ENCODE measurements at regions not wholly inside any gene's neighbourhood (a gene's known extent, or its start where the extent isn't known, plus 50 kb on each side); places are given as distances from the start of the nearest gene placed in this dataset.

- H3K4me3 ChIP-seq (ENCODE audit: low read depth, low read length, poor library complexity, severe bottlenecking): no peak overlapping the region
- no peak overlapping the region for H3K27ac ChIP-seq (ENCODE audit: low read depth, low read length, poor library complexity, severe bottlenecking)
- H3F3A ChIP-seq (ENCODE audit: insufficient read depth, low read length): no peaks in the 10 kb centered on the region
- H3K79me2 ChIP-seq (ENCODE audit: insufficient read depth, low read length): no peaks in the 10 kb centered on the region
- H3K4me1 ChIP-seq (ENCODE audit: insufficient read depth, low read length, severe bottlenecking): no peaks in the 10 kb centered on the region
- H4K20me1 ChIP-seq (ENCODE audit: insufficient read depth, low read length): no peaks in the 10 kb centered on the region
- H3K36me3 ChIP-seq (ENCODE audit: insufficient read depth, low read length): no peaks in the 10 kb centered on the region
- no peaks in the 10 kb centered on the region for H3K9me2 ChIP-seq (ENCODE audit: low read depth, low read length)
- TF ChIP-seq, protein P1, sequence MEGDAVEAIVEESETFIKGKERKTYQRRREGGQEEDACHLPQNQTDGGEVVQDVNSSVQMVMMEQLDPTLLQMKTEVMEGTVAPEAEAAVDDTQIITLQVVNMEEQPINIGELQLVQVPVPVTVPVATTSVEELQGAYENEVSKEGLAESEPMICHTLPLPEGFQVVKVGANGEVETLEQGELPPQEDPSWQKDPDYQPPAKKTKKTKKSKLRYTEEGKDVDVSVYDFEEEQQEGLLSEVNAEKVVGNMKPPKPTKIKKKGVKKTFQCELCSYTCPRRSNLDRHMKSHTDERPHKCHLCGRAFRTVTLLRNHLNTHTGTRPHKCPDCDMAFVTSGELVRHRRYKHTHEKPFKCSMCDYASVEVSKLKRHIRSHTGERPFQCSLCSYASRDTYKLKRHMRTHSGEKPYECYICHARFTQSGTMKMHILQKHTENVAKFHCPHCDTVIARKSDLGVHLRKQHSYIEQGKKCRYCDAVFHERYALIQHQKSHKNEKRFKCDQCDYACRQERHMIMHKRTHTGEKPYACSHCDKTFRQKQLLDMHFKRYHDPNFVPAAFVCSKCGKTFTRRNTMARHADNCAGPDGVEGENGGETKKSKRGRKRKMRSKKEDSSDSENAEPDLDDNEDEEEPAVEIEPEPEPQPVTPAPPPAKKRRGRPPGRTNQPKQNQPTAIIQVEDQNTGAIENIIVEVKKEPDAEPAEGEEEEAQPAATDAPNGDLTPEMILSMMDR (IDR thresholded peaks at IDR 0.05; ENCODE audit: low read length): no peak
- TF ChIP-seq EZH2 (IDR thresholded peaks at IDR 0.05; ENCODE audit: borderline replicate concordance, low read length): no peak
- no peaks in the 10 kb centered on the region for H3K9me3 ChIP-seq (ENCODE audit: low read length)
- no peaks in the 10 kb centered on the region for H3K27me3 ChIP-seq (ENCODE audit: insufficient read depth, low read length)
- no peak overlapping the region for H2AFZ ChIP-seq (ENCODE audit: low read length)
- H3K4me2 ChIP-seq (ENCODE audit: low read length): no peak overlapping the region
- H3K9ac ChIP-seq (ENCODE audit: low read length): no peak overlapping the region
These were observed 319.3 kb upstream of the B3GAT1 start for GRCh38 chr11:134731213-134731961.

DNA sequence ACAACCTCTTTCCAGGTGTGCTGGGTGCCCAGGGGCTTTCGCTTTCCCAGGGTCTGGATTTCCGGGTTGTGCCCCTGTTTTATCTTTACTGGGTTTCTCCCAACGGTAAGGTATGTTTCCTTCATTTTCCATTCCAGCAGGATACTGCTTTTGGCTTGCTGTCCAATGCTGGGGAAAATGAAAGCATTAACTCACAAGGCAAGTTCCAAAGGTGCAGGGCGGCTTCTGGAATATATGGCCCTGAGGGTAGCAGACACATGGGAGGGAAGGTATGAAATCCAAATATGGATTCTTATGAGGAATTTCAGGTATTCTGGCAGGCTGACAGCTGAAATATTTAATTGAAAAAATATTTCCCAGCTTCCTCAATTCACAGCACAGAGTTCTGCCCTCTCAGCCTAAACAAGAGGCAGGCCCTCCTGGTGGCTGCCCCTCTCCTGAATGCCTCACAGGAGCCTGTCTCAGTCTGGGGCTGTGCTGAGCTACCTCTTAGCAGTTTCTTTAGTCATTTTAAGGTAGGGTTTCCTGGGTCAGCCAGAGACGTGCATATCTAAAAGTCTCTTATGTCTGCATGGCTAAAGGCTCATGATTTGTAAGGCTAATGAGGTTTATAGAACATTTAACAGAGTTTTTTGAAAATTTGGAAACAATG is 318.6 kb upstream of the B3GAT1 start:
- H3K9me2 ChIP-seq (ENCODE audit: low read depth, low read length): no peaks in the 10 kb centered on the region
- H3K9me3 ChIP-seq (ENCODE audit: low read length): no peaks in the 10 kb centered on the region
- H3K4me2 ChIP-seq (ENCODE audit: low read length): no peak overlapping the region
- H3K79me2 ChIP-seq (ENCODE audit: insufficient read depth, low read length): no peaks in the 10 kb centered on the region
- no peak overlapping the region for H3K4me3 ChIP-seq (ENCODE audit: low read depth, low read length, poor library complexity, severe bottlenecking)
- no peaks in the 10 kb centered on the region for H3K36me3 ChIP-seq (ENCODE audit: insufficient read depth, low read length)
- no peak overlapping the region for H3K9ac ChIP-seq (ENCODE audit: low read length)
- no peaks in the 10 kb centered on the region for H3F3A ChIP-seq (ENCODE audit: insufficient read depth, low read length)
- no peaks in the 10 kb centered on the region for H3K27me3 ChIP-seq (ENCODE audit: insufficient read depth, low read length)
- H3K27ac ChIP-seq (ENCODE audit: low read depth, low read length, poor library complexity, severe bottlenecking): no peak overlapping the region
- no peak for TF ChIP-seq EZH2 (IDR thresholded peaks at IDR 0.05; ENCODE audit: borderline replicate concordance, low read length)
- TF ChIP-seq, protein P1 (IDR thresholded peaks at IDR 0.05; ENCODE audit: low read length): no peak
- no peaks in the 10 kb centered on the region for H3K4me1 ChIP-seq (ENCODE audit: insufficient read depth, low read length, severe bottlenecking)
- H4K20me1 ChIP-seq (ENCODE audit: insufficient read depth, low read length): no peaks in the 10 kb centered on the region
- H2AFZ ChIP-seq (ENCODE audit: low read length): no peak overlapping the region

DNA sequence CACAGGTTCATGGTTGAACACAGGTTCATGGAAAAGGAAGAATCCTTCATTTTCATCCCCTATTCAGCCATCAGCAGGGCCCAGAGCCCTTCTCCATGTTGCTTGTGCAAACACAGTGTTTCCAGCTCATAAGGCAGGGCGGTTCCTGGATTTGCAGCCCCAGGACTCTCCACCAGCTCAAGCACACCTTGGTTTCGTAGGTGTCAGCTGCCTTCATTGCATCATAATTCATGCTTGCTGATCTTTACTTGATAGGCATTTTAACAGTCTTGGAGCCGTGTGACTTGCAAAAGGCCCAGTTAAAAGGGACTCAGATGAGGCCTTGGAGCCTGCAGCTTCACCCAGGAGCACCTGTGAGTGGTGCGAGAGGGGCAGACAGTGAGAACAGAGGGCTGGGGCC is 318.1 kb upstream of the B3GAT1 start:
- H3K36me3 ChIP-seq (ENCODE audit: insufficient read depth, low read length): no peaks in the 10 kb centered on the region
- no peak for TF ChIP-seq EZH2 (IDR thresholded peaks at IDR 0.05; ENCODE audit: borderline replicate concordance, low read length)
- TF ChIP-seq, protein P1 (IDR thresholded peaks at IDR 0.05; ENCODE audit: low read length): no peak
- H3K4me2 ChIP-seq (ENCODE audit: low read length): no peak overlapping the region
- H3K4me1 ChIP-seq (ENCODE audit: insufficient read depth, low read length, severe bottlenecking): no peaks in the 10 kb centered on the region
- H2AFZ ChIP-seq (ENCODE audit: low read length): no peak overlapping the region
- H3K9me3 ChIP-seq (ENCODE audit: low read length): no peaks in the 10 kb centered on the region
- no peaks in the 10 kb centered on the region for H3K9me2 ChIP-seq (ENCODE audit: low read depth, low read length)
- H3K79me2 ChIP-seq (ENCODE audit: insufficient read depth, low read length): no peaks in the 10 kb centered on the region
- H3F3A ChIP-seq (ENCODE audit: insufficient read depth, low read length): no peaks in the 10 kb centered on the region
- H3K4me3 ChIP-seq (ENCODE audit: low read depth, low read length, poor library complexity, severe bottlenecking): no peak overlapping the region
- no peak overlapping the region for H3K9ac ChIP-seq (ENCODE audit: low read length)
- no peak overlapping the region for H3K27ac ChIP-seq (ENCODE audit: low read depth, low read length, poor library complexity, severe bottlenecking)
- no peaks in the 10 kb centered on the region for H3K27me3 ChIP-seq (ENCODE audit: insufficient read depth, low read length)
- H4K20me1 ChIP-seq (ENCODE audit: insufficient read depth, low read length): no peaks in the 10 kb centered on the region

All from OCI-LY1 (cell line).